Activated CD4-positive, alpha-beta T cell treated with anti-CD3 and anti-CD28 coated beads for 4 hours (primary cell): ENCODE measurements at regions not wholly inside any gene's neighbourhood (a gene's known extent, or its start where the extent isn't known, plus 50 kb on each side); places are given as distances from the start of the nearest gene placed in this dataset.
"Not testable (repeated sequence)": the region's sequence is repeated elsewhere in the genome, so short reads cannot be mapped to it uniquely, and the experiment has no call there.

ENCODE experiments used
- DNase-seq, 2 donors: peaks; one replicate each; pipeline ENCODE4 v3.0.0-alpha.2; 2020

GRCh38 chr9:32011049-32011448 is 373.4 kb upstream of the ACO1 start:
- no peak for DNase-seq

- no peak for DNase-seq
Measured at GRCh38 chr9:32015795-32016194, 368.6 kb upstream of the ACO1 start.

- no peak for DNase-seq
Measured at GRCh38 chr9:32045513-32045912, 338.9 kb upstream of the ACO1 start.

- no peak for DNase-seq
Measured at GRCh38 chr9:32067261-32067660, 317.2 kb upstream of the ACO1 start.

DNA sequence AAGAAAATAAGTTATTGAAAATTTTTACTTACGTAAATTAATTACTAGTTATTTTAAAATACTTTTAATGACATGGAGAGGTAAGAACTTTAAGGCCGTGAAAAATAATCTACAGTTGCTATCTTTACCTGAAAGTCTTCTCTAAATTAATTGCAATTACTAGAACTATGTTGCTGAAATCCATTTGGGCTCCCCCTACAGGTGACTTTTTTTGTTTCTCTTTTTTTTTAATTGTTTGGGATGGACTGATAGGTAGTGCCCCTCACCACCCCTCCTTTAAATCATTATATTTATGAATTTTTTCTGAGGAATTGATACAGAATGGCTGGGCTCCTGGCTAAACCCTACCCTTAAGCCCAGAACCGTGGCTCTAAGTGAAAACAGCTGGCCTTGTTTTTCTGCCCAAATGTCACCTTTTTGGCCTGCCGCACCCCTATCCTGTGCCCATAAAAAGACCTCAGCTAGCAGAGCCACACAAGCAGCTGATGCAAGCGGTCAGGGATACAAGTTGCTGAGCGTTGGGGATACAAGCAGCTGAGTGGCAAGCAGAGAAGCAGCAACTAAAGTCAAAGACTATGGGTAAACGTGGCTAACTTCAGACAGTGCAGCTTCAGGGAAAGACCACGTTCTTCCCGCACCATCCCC is 315.2 kb upstream of the ACO1 start:
- no peak for DNase-seq

DNA sequence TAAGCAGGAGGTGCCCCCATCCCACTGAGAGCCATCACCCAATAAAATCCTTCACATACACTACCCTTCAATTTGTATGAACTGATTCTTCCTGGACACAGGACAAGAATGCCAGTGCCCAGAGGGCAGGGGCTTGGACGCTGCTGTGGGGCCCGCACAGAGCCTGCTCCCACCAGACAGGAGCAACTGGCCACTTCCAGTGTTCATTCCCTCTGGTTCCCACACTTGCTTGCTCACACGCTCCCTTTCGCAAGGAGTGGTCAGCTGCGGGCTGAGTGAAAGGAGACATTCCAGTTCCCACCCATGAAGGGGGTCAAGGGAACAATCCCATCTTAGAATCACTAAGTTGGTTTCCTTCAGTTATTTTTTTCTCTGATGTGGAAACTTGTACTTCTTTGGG is 314.5 kb upstream of the ACO1 start:
- DNase-seq: no peak

- DNase-seq: no peak
Measured at GRCh38 chr9:32072570-32072969, 311.9 kb upstream of the ACO1 start.

GRCh38 chr9:32092031-32092430 is 292.4 kb upstream of the ACO1 start:
- no peak for DNase-seq

- DNase-seq: no peak
Measured at GRCh38 chr9:32117291-32117690, 267.2 kb upstream of the ACO1 start.

DNA sequence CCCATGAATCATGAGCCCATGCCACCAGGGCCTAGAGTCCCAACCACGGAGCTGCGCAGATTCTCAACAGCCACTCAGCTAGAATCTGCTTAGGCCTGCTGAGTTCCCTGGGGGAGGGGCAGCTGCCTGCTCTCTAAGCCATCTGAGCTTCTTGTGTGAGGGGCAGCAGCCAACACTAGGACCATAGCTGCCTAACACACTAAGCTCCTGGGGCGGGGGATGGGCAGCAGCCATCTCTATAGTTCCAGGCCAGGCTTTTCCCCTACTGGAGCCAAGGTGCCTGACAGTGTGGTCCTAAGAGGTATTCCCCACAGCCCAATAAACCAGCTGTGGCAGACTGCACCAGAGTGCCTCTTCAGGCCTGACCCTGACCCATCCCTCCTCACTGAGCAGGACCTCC is 255.9 kb upstream of the ACO1 start:
- DNase-seq: no peak

- DNase-seq: not testable (repeated sequence)
Measured at GRCh38 chr9:32130709-32131108, 253.7 kb upstream of the ACO1 start.

DNA sequence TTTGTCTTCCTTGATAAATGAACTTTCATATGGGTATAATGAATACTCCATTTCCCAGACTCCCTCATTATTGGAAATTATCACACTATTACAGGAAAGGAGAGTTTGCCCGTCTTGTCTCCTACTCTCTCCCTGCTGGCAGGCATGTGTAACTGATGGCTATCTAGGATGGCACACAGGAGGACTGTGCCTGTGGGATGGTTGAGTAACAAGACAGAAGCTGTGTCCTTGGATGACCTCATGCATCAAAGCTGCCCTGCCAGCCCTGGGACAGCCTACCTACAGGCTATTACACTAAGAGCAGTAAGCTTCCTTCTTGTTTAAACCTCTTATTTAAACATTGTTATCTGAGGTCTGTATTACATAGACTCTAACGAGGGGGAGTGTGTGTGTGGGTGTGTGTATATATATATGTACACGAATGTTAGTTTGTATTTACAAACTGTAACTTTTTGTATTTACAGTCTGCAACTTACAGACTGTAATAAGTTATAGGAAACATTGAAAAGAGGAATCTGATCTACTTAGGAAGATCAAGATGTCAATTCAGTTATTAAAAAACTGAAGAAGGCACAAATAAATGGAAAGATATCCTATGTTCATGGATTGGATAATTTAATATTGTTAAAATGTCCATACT is 247.6 kb upstream of the ACO1 start:
- DNase-seq: no peak

- no peak for DNase-seq
Measured at GRCh38 chr9:32142074-32142473, 242.4 kb upstream of the ACO1 start.

DNA sequence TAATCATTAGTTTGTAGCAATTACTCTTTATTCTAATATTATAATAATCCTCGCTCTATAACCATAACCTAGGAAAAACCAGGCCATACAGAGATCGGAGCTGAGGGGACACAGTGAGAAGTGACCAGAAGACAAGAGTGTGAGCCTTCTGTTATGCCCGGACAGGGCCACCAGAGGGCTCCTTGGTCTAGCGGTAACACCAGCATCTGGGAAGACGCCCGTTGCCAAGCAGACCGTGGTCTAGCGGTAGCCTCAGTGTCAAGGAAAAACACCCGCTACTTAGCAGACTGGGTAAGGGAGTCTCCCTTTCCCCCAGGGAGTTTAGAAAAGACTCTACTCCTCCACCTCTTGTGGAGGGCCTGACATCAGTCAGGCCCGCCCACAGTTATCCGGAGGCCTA is 235.9 kb upstream of the ACO1 start:
- not testable (repeated sequence) for DNase-seq

DNA sequence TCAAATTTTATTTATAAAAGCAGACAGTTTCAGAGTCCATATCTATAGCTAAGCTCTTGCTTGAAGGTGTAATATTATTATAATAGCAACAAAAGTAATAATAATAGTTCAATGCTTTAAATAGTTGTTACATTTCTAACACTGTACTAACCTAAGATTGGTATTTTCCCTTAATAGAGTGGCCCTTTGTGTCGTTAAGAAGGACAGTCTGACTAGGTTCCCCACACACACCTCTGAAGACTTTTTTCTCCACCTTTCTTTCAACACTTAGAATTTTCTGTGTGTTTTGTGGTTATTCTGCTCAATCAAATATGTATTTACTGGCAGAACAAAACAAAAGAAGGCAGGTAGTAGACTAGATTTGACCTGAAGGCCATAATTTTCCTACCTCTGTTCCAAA is 223.2 kb upstream of the ACO1 start:
- no peak for DNase-seq

GRCh38 chr9:32161720-32162119 is 222.7 kb upstream of the ACO1 start:
- no peak for DNase-seq

DNA sequence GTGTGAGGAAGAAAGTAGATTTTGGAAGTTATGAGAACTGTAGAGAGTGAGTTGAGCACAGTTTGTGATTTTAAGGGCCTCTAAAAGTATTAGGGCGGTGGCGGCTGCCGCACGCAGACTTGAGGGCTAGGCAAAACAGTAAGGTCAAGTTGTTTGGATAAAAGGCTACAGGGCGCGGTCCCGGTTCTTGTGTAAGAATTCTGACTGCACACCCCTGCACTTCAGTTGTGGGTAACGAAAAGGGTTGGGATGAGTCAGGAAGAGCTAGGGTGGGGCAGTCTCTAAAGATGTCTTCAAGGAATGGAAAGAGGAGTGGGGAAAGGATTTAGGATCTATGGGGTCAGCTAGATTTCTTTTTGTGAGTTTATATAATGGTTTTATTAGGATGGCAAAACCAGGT is 218.1 kb upstream of the ACO1 start:
- not testable (repeated sequence) for DNase-seq

DNA sequence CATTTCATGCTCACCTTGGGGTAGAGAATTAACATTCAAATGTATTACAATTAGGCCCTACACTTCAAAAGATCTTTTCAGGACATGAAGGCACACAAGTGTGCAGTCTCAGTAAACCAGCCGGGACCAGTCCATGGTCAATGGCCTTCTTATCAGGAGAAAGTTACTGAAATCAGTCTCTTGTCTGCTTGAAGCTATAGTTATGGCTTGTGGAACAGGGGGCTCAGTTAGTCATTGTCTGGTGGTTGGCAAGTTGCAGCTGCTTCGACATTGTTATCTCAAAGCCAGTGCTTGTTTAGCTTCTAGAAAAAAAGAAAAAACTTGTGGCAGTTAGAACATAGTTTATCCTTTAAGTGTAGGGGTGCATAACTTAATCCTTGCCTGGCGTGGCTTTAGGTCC is 213.1 kb upstream of the ACO1 start:
- no peak for DNase-seq

DNA sequence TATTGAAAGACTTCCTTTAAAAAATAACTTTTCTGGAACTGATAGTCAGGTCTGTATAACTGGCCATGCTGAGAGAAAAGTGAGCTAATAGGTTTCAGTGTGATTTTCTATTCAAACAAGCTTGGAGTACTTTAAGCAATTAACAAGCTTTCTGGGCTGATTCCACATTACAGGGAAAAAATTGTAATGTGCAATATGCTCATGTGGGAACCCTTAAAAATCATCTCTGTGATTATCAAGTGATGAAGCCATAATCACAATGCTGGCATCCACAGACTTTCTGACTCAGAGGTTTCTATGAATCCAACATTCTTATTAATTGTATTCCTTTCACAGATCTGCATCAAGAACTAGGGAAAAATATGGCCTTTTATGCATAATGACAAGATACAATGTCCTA is 212.2 kb upstream of the ACO1 start:
- DNase-seq: no peak

- DNase-seq: no peak
Measured at GRCh38 chr9:32177396-32177795, 207.0 kb upstream of the ACO1 start.

DNA sequence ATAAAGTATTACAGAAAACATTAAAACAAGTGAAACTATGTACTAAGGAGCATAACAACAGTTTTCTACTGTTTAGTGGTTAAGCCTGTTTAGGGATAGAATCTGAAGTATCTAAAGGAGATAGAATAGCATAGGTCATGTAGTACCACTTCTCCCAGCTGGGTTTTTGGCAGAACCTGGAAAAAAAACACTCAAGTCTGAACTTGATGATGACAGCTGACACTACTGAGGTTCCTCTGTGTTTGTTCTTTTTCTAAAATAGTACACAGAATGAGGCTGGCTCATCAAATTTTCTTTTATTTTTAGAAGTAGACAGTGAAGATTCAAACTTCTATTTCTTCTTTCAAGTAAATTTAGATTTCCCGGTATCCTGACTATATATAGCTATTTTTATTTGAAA is 203.8 kb upstream of the ACO1 start:
- no peak for DNase-seq

- DNase-seq: no peak
Measured at GRCh38 chr9:32200241-32200640, 184.2 kb upstream of the ACO1 start.

- DNase-seq: no peak
Measured at GRCh38 chr9:32200896-32201295, 183.5 kb upstream of the ACO1 start.

GRCh38 chr9:32209164-32209563 is 175.3 kb upstream of the ACO1 start:
- DNase-seq: not testable (repeated sequence)

DNA sequence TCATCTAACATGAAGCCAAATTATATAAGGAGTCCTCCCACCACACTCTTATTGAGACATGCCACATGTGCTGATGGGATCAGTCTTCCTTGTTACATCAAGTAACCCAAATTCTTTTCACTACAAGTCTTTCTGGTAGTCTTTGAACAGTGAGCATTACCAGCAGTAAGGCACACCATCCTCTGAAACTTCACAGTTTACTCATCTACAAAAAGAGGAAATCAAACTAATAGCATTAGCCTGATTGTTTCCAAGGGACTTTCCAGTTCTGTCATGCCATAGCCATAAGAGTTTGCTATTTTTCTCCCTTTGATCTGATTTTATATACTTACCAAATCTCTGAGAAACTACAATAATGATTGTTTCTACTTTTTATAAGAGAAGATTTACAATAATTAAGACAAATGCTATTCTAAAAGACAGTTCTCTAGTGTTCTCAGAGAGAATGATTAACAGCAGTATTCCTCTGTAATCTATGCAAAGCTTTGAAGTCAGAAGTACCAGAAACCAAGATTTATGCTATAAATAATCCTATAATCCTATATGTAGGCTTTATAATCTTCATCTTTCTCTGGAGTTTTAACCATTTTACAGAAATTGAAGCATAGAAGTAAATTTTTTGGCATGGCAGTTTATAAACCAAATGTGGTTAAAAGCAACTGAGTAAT is 166.2 kb upstream of the ACO1 start:
- DNase-seq: no peak
